ENCODE measurements at regions not wholly inside any gene's neighbourhood (a gene's known extent, or its start where the extent isn't known, plus 50 kb on each side); places are given as distances from the start of the nearest gene placed in this dataset.
"Not testable (repeated sequence)": the region's sequence is repeated elsewhere in the genome, so short reads cannot be mapped to it uniquely, and the experiment has no call there.

GRCh38 chr6:105526225-105526872 is 123.5 kb upstream of the PREP start:
- H3K27me3 Mint-ChIP-seq (ENCODE audit: low read depth): peaks cover 3% of the 10 kb centered on the region
- no peaks in the 10 kb centered on the region for H3K4me1 Mint-ChIP-seq (ENCODE audit: low read depth)
- TF ChIP-seq, protein P1, sequence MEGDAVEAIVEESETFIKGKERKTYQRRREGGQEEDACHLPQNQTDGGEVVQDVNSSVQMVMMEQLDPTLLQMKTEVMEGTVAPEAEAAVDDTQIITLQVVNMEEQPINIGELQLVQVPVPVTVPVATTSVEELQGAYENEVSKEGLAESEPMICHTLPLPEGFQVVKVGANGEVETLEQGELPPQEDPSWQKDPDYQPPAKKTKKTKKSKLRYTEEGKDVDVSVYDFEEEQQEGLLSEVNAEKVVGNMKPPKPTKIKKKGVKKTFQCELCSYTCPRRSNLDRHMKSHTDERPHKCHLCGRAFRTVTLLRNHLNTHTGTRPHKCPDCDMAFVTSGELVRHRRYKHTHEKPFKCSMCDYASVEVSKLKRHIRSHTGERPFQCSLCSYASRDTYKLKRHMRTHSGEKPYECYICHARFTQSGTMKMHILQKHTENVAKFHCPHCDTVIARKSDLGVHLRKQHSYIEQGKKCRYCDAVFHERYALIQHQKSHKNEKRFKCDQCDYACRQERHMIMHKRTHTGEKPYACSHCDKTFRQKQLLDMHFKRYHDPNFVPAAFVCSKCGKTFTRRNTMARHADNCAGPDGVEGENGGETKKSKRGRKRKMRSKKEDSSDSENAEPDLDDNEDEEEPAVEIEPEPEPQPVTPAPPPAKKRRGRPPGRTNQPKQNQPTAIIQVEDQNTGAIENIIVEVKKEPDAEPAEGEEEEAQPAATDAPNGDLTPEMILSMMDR (IDR thresholded peaks at IDR 0.05): no peak
- no peak overlapping the region for H3K27ac Mint-ChIP-seq (ENCODE audit: unreplicated experiment)
- peaks cover 3% of the 10 kb centered on the region for H3K9me3 Mint-ChIP-seq (ENCODE audit: low read depth)
- H3K36me3 Mint-ChIP-seq (ENCODE audit: low read depth): no peaks in the 10 kb centered on the region
- no peak for DNase-seq (ENCODE audit: low spot score)
- H3K4me3 Mint-ChIP-seq (ENCODE audit: unreplicated experiment): no peak overlapping the region

- no peak for DNase-seq (ENCODE audit: low spot score)
Measured at GRCh38 chr6:105522626-105523322, 119.9 kb upstream of the PREP start.

GRCh38 chr6:105519954-105520353 is 117.1 kb upstream of the PREP start:
- TF ChIP-seq, protein P1 (IDR thresholded peaks at IDR 0.05): peak; percentile 39
- Mint-ChIP-seq H3K27ac (ENCODE audit: unreplicated experiment) (no peak overlapping the region), H3K9me3 (ENCODE audit: low read depth) (peaks cover 10% of the 10 kb centered on the region), H3K36me3 (ENCODE audit: low read depth) (peaks cover 1% of the 10 kb centered on the region), H3K4me1 (ENCODE audit: low read depth) (no peaks in the 10 kb centered on the region), H3K27me3 (ENCODE audit: low read depth) (no peaks in the 10 kb centered on the region), H3K4me3 (ENCODE audit: unreplicated experiment) (no peak overlapping the region)
- no peak for DNase-seq (ENCODE audit: low spot score)

More at GRCh38 chr6:105522626-105523322, 119.9 kb upstream of the PREP start:
- Mint-ChIP-seq H3K9me3 (ENCODE audit: low read depth) (peaks cover 10% of the 10 kb centered on the region), H3K4me1 (ENCODE audit: low read depth) (no peaks in the 10 kb centered on the region), H3K4me3 (ENCODE audit: unreplicated experiment) (no peak overlapping the region), H3K27ac (ENCODE audit: unreplicated experiment) (no peak overlapping the region), H3K36me3 (ENCODE audit: low read depth) (no peaks in the 10 kb centered on the region), H3K27me3 (ENCODE audit: low read depth) (no peaks in the 10 kb centered on the region)
- TF ChIP-seq, protein P1 (IDR thresholded peaks at IDR 0.05): no peak

DNA sequence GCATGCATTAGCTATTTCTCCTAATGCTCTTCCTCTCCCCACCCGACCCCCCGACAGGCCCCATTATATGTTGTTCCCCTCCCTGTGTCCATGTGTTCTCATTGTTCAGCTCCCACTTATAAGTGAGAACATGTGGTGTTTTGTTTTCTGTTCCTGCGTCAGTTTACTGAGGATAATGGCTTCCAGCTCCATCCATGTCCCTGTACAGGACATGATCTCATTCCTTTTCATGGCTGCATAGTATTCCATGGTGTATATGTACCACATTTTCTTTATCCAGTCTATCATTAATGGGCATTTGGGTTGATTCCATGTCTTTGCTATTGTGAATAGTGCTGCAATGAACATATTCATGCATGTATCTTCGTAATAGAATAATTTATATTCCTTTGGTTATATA is 116.1 kb upstream of the PREP start:
- DNase-seq (ENCODE audit: low spot score); H3K36me3 Mint-ChIP-seq (ENCODE audit: low read depth); H3K4me1 Mint-ChIP-seq (ENCODE audit: low read depth): not testable (repeated sequence)

DNA sequence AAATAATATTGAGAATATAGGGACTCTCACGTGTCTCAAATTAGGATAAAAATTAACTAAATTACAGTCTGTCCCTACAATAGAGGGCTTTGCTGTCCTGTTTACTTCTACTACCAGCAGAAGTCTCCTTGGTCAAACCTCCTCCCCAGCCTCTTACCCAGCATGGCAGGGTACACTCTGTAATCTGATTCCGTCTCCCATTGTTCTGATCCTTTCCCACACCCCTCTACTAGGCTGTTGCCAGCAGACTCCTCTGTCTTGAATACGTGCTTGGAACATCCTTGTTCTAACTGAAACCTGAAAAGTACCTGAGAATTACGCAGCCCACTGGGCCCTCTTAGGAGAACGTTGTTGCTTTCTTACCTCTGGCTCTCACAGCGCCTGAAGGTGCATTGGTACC is 112.2 kb upstream of the PREP start:
- no peak overlapping the region for H3K27ac Mint-ChIP-seq (ENCODE audit: unreplicated experiment)
- DNase-seq (ENCODE audit: low spot score): no peak
- peaks cover 10% of the 10 kb centered on the region for H3K9me3 Mint-ChIP-seq (ENCODE audit: low read depth)
- H3K4me3 Mint-ChIP-seq (ENCODE audit: unreplicated experiment): no peak overlapping the region
- TF ChIP-seq, protein P1 (IDR thresholded peaks at IDR 0.05): no peak
- H3K27me3 Mint-ChIP-seq (ENCODE audit: low read depth): peaks cover 7% of the 10 kb centered on the region
- H3K36me3 Mint-ChIP-seq (ENCODE audit: low read depth): peaks cover 1% of the 10 kb centered on the region
- H3K4me1 Mint-ChIP-seq (ENCODE audit: low read depth): peaks cover under 1% of the 10 kb centered on the region

More for the DNA sequence above, 116.1 kb upstream of the PREP start:
- not testable (repeated sequence) for H3K4me3 Mint-ChIP-seq (ENCODE audit: unreplicated experiment); H3K27me3 Mint-ChIP-seq (ENCODE audit: low read depth); H3K27ac Mint-ChIP-seq (ENCODE audit: unreplicated experiment)
- H3K9me3 Mint-ChIP-seq (ENCODE audit: low read depth): peaks cover 10% of the 10 kb centered on the region
